ENCODE measurements at regions not wholly inside any gene's neighbourhood (a gene's known extent, or its start where the extent isn't known, plus 50 kb on each side); places are given as distances from the start of the nearest gene placed in this dataset.

DNA sequence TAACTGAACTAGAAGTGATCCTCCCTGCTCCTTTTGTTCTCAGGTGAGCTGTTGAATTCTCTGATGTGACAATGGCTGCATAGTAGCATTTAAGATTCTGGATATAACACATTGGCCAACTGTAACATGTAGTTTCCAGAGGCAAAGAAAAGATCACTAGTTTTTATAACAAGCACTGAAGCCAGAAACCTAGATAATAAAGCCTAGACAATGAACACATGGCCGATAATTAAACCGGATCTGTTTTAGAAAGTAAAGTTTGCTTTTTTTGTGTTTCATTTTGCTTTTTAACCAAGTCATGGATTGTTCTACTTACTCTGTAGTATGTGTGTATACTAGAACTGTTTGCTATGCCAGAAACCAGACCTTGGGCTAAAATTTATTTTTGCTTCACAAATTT, 225.5 kb upstream of the KLHL1 start:
- DNase-seq (ENCODE audit: low read depth) (no peak), FAIRE-seq (no peak)
- Histone ChIP-seq H2AFZ (ENCODE audit: low read depth, low read length) (no peak overlapping the region), H3K4me3 (ENCODE audit: insufficient read depth, low read depth, low read length) (no peak overlapping the region), H3K27ac (ENCODE audit: low read depth, low read length) (no peak overlapping the region), H3K36me3 (ENCODE audit: insufficient read depth, low read length) (no peaks in the 10 kb centered on the region), H3K4me2 (ENCODE audit: low read length) (no peak overlapping the region), H3K9ac (ENCODE audit: low read length) (no peak overlapping the region), H4K20me1 (ENCODE audit: insufficient read depth, low read length) (no peaks in the 10 kb centered on the region), H3K4me1 (ENCODE audit: insufficient read depth, low read length) (no peaks in the 10 kb centered on the region), H3K79me2 (ENCODE audit: insufficient read depth, low read length) (no peaks in the 10 kb centered on the region), H3K27me3 (ENCODE audit: insufficient read depth, low read length) (no peaks in the 10 kb centered on the region), H3K9me3 (ENCODE audit: insufficient read depth, low read depth, low read length) (no peaks in the 10 kb centered on the region)
- Mint-ChIP-seq H3K4me3 (ENCODE audit: unreplicated experiment) (no peak overlapping the region), H3K27me3 (ENCODE audit: low read depth, unreplicated experiment) (no peaks in the 10 kb centered on the region), H3K36me3 (ENCODE audit: low read depth, unreplicated experiment) (no peaks in the 10 kb centered on the region), H3K27ac (ENCODE audit: unreplicated experiment) (no peak overlapping the region), H3K4me1 (ENCODE audit: low read depth, unreplicated experiment) (no peaks in the 10 kb centered on the region), H3K9me3 (ENCODE audit: unreplicated experiment) (no peaks in the 10 kb centered on the region)
- TF ChIP-seq, protein P1, sequence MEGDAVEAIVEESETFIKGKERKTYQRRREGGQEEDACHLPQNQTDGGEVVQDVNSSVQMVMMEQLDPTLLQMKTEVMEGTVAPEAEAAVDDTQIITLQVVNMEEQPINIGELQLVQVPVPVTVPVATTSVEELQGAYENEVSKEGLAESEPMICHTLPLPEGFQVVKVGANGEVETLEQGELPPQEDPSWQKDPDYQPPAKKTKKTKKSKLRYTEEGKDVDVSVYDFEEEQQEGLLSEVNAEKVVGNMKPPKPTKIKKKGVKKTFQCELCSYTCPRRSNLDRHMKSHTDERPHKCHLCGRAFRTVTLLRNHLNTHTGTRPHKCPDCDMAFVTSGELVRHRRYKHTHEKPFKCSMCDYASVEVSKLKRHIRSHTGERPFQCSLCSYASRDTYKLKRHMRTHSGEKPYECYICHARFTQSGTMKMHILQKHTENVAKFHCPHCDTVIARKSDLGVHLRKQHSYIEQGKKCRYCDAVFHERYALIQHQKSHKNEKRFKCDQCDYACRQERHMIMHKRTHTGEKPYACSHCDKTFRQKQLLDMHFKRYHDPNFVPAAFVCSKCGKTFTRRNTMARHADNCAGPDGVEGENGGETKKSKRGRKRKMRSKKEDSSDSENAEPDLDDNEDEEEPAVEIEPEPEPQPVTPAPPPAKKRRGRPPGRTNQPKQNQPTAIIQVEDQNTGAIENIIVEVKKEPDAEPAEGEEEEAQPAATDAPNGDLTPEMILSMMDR (IDR thresholded peaks at IDR 0.05; ENCODE audit: insufficient read depth, low read depth, low read length): no peak
- TF ChIP-seq EZH2 (IDR thresholded peaks at IDR 0.05; ENCODE audit: insufficient read depth, low read length): no peak

DNA sequence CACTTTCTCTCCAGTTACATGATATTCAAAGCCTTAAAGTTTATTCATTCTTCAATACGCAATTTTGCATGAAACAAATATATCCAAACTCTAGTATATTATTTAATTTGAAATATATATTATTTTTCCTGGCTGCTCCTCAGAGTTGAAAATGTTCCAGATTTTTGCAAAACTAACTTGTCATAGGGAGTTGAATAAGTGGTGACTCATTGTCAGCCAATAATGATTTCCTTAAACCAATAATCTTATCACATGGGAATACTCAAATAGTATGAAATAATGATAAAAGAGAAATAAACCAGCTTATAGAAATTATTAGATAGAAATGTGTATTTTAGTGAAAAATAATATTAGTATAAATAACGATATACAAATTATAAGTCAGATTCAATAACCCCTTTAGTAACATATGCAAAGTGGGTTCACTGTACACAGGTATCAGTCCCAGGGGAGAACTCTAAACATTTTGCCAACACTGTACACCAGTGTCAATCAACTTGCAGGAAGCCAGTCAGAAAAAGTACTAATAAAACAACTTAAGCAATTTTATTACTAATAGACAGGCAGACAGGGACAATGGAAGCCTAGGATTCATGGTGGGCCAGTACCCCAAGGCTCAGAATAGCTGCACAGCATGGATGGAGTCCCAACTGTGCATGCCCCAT, 222.6 kb upstream of the KLHL1 start:
- no peaks in the 10 kb centered on the region for H3K4me1 ChIP-seq (ENCODE audit: insufficient read depth, low read length)
- H3K27ac ChIP-seq (ENCODE audit: low read depth, low read length): no peak overlapping the region
- no peaks in the 10 kb centered on the region for H3K27me3 ChIP-seq (ENCODE audit: insufficient read depth, low read length)
- H3K9me3 Mint-ChIP-seq (ENCODE audit: unreplicated experiment): no peaks in the 10 kb centered on the region
- no peak overlapping the region for H3K4me3 Mint-ChIP-seq (ENCODE audit: unreplicated experiment)
- H3K27me3 Mint-ChIP-seq (ENCODE audit: low read depth, unreplicated experiment): no peaks in the 10 kb centered on the region
- DNase-seq (ENCODE audit: low read depth) (no peak), FAIRE-seq (no peak)
- H3K79me2 ChIP-seq (ENCODE audit: insufficient read depth, low read length): no peaks in the 10 kb centered on the region
- TF ChIP-seq EZH2 (IDR thresholded peaks at IDR 0.05; ENCODE audit: insufficient read depth, low read length): no peak
- TF ChIP-seq, protein P1 (IDR thresholded peaks at IDR 0.05; ENCODE audit: insufficient read depth, low read depth, low read length): no peak
- no peaks in the 10 kb centered on the region for H3K4me1 Mint-ChIP-seq (ENCODE audit: low read depth, unreplicated experiment)
- no peak overlapping the region for H3K27ac Mint-ChIP-seq (ENCODE audit: unreplicated experiment)
- no peak overlapping the region for H3K4me2 ChIP-seq (ENCODE audit: low read length)
- no peaks in the 10 kb centered on the region for H3K9me3 ChIP-seq (ENCODE audit: insufficient read depth, low read depth, low read length)
- H4K20me1 ChIP-seq (ENCODE audit: insufficient read depth, low read length): no peaks in the 10 kb centered on the region
- H3K36me3 Mint-ChIP-seq (ENCODE audit: low read depth, unreplicated experiment): no peaks in the 10 kb centered on the region
- no peak overlapping the region for H3K4me3 ChIP-seq (ENCODE audit: insufficient read depth, low read depth, low read length)
- H3K9ac ChIP-seq (ENCODE audit: low read length): no peak overlapping the region
- no peaks in the 10 kb centered on the region for H3K36me3 ChIP-seq (ENCODE audit: insufficient read depth, low read length)
- H2AFZ ChIP-seq (ENCODE audit: low read depth, low read length): no peak overlapping the region

DNA sequence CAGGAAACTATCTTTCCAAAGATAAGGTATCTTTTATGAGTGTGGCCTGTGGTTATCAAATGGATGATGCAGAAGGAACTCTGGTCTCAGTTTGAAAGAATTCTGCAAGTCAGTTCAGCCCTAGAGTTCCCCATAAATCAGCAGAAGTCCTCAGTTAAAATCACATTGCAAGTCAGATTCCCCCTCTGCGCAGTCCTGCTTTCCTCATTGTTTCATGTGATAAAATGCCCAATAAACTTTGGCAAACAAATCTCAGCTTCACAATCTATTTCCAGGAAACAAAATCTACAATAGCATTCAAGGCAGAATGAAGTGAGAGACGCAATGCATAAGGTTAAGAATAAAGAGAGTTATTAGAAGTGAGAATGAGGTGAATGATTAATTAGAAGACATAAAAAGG, 216.3 kb upstream of the KLHL1 start:
- no peak overlapping the region for H3K4me3 ChIP-seq (ENCODE audit: insufficient read depth, low read depth, low read length)

More for the DNA sequence above, 216.3 kb upstream of the KLHL1 start:
- H3K27ac ChIP-seq (ENCODE audit: low read depth, low read length): no peak overlapping the region
- H3K27me3 ChIP-seq (ENCODE audit: insufficient read depth, low read length): no peaks in the 10 kb centered on the region
- H3K4me1 Mint-ChIP-seq (ENCODE audit: low read depth, unreplicated experiment): no peaks in the 10 kb centered on the region
- no peak overlapping the region for H2AFZ ChIP-seq (ENCODE audit: low read depth, low read length)
- H3K27ac Mint-ChIP-seq (ENCODE audit: unreplicated experiment): no peak overlapping the region
- H3K36me3 ChIP-seq (ENCODE audit: insufficient read depth, low read length): no peaks in the 10 kb centered on the region
- H3K4me2 ChIP-seq (ENCODE audit: low read length): no peak overlapping the region
- H3K36me3 Mint-ChIP-seq (ENCODE audit: low read depth, unreplicated experiment): no peaks in the 10 kb centered on the region
- DNase-seq (ENCODE audit: low read depth): no peak
- no peaks in the 10 kb centered on the region for H3K9me3 Mint-ChIP-seq (ENCODE audit: unreplicated experiment)
- no peaks in the 10 kb centered on the region for H3K9me3 ChIP-seq (ENCODE audit: insufficient read depth, low read depth, low read length)
- H3K27me3 Mint-ChIP-seq (ENCODE audit: low read depth, unreplicated experiment): no peaks in the 10 kb centered on the region
- no peak for FAIRE-seq
- no peak overlapping the region for H3K4me3 Mint-ChIP-seq (ENCODE audit: unreplicated experiment)
- no peaks in the 10 kb centered on the region for H3K4me1 ChIP-seq (ENCODE audit: insufficient read depth, low read length)
- no peaks in the 10 kb centered on the region for H4K20me1 ChIP-seq (ENCODE audit: insufficient read depth, low read length)
- no peaks in the 10 kb centered on the region for H3K79me2 ChIP-seq (ENCODE audit: insufficient read depth, low read length)
- no peak overlapping the region for H3K9ac ChIP-seq (ENCODE audit: low read length)
- TF ChIP-seq EZH2 (IDR thresholded peaks at IDR 0.05; ENCODE audit: insufficient read depth, low read length): no peak
- TF ChIP-seq, protein P1 (IDR thresholded peaks at IDR 0.05; ENCODE audit: insufficient read depth, low read depth, low read length): no peak

Measured in astrocyte (in vitro differentiated cells and primary cell).